GM19372 (cell line): ENCODE measurements at regions not wholly inside any gene's neighbourhood (a gene's known extent, or its start where the extent isn't known, plus 50 kb on each side); places are given as distances from the start of the nearest gene placed in this dataset.
"Not testable (repeated sequence)": the region's sequence is repeated elsewhere in the genome, so short reads cannot be mapped to it uniquely, and the experiment has no call there.

Experiments
- ATAC-seq: cut with Tn5 transposase; IDR thresholded peaks from one replicate; pipeline ENCODE4 v1.9.1; 2021; ENCODE audit warnings: mild to moderate bottlenecking, low read depth, moderate library complexity; ENCODE audit not compliant: unreplicated experiment

GRCh38 chr11:134663506-134664313, 251.7 kb upstream of the B3GAT1 start:
- no peak for ATAC-seq

DNA sequence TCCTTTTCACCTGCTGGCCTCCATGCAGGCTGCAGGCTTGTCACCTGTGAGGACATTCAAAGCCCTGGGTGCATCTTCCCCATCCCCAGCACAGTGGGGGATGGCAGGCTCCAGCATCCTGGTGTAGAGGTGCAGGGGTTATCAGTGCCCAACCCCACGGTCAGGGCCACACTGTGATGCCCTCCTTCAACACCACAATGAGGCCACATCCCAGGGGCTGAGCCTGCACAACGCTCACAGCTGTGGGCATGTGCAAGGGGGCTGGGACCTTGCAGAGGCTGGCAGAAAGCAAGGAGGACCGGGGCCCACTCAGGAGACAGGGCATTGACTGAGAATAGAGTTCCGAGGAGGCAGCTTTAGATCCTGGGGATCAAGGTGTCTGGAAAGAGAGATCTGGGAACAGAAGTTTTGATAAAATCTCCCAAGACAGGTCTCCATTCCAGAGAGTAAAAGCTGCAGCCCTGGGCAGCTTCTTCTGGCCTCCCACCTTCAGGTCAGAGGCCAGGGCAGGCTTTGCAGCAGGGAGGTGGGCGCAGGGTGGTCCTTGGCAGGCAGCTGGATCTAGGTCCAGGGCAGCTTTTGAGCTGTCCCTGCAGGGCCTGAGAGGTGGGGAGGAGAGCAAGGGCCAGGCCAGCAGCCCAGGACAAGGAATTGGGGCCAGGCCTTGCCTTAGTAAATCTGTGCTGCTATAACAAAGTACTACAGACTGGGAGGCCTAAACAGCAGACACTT, 250.8 kb upstream of the B3GAT1 start:
- no peak for ATAC-seq

- no peak for ATAC-seq
Measured at GRCh38 chr11:134661660-134662059, 249.6 kb upstream of the B3GAT1 start.

DNA sequence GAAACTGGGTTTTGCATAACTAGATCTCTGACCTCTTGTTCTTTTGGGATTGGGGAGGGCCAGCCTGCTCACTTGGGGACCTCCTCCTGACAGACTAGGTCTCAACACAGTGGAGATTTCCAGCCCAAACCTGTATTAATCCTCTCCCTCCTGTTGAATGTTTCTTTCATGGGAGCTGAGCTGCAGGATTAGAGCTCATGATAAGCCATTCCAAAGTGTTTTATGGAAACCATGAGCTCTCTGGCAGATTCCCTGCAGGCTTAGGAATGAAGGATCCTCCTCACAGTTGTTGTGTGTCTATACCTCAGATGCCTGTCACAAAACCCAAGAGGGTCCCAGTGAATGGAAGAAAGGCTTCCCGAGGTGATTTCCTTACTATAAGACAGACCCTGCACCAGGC, 248.4 kb upstream of the B3GAT1 start:
- no peak for ATAC-seq

DNA sequence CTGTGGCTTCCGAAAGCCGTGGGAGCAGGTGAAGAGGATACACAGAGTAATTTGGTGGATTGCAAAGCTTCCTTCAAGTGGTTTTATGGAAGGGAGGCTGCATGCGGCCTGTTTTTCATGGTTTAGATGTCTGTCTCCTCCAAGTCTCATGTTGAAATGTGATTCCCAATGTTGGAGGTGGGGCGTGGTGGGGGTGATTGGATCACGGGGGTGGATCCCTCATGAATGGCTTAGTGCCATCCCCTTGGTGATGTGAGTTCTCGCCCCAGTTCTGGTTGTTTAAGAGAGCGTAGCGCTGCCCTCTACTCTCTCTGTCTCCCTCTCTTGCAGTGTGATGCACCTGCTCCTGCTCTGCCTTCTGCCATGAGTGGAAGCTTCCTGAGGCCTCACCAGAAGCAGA, 247.8 kb upstream of the B3GAT1 start:
- ATAC-seq = no peak

DNA sequence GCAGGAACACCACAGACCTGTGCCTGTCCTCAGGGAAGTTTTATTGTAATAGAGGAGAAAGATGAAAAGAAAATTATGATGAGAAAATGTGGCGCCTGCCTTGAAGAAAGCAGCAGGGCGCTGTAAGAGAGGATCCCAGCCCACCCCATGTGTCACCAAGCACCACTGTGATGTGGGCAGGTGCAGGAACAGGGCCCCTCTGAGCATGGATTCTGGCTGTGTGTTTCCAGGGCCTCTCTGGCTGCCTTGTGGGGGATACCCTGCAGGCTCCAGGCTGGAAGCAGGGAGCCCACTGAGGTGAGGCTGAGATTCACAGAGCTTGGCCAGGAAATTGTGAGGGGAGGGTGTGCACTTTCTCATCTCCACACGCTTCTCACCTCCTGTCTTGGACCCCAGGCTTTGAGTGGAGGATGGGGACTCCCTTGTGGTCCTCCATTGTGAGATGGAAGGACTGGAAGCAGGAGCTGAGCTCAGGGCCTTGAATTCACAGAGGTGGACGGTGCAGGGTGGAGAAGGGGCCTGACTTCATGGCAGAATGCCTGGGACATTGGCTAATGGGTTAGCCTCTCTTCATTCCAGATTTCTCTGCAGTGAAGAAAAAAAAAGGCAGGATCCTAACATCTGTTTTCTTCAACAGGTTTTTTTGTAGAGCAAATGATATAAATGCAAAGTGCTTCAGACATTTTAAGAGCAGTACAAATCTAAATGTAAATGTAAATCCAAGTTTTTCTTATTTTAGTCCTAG, 246.6 kb upstream of the B3GAT1 start:
- no peak for ATAC-seq

- ATAC-seq = no peak
Measured at GRCh38 chr11:134657631-134658030, 245.6 kb upstream of the B3GAT1 start.

DNA sequence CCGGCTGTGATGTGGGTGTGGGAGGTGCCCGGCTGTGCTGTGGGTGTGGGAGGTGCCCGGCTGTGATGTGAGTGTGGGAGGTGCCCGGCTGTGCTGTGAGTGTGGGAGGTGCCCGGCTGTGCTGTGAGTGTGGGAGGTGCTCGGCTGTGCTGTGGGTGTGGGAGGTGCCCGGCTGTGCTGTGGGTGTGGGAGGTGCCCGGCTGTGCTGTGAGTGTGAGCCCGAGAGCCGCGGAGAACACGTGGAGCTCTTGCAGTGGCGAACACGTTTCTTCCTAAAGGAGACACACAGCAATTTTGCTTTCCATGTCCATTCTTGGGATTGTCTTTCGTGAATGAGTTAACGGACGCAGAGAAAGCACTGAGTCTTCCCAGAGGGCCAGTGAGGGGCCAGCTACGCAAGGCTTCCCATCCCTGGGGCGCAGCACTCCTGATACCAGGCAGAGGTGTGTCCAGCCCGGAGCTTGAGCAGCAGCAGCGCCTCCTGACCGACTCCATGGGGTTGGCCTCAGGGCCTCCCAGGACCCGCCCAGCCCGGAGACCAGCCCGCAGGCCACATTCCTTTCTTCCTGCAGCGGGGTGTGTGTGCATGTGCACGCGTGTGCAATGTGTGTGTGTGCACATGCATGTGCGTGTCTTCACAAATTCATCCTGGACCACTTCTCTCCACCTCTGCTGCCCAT, 245.0 kb upstream of the B3GAT1 start:
- no peak for ATAC-seq

DNA sequence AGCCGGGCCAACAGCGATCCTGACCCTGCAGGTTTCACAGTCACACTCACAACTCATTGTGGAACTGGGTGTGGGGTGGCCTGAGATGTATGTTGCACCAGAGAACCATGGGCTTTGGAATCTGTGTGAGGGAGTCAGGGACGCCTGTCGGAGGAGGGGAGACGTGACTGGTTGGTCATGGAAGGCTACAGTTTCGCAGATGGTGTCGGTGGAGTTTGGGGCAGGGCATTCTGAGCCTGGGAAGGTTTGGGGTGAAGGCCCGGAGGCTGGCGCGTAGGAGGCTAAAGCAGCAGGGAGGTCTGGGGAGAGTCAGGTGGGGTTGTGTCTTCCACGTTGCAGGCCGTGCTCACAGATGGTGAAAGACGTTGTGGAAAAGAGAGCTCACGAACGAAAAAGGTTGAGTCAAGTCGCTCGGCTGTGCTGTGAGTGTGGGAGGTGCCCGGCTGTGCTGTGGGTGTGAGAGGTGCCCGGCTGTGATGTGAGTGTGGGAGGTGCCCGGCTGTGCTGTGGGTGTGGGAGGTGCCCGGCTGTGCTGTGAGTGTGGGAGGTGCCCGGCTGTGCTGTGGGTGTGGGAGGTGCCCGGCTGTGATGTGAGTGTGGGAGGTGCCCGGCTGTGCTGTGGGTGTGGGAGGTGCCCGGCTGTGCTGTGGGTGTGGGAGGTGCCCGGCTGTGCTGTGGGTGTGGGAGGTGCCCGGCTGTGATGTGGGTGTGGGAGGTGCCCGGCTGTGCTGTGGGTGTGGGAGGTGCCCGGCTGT, 244.2 kb upstream of the B3GAT1 start:
- ATAC-seq = not testable (repeated sequence)

DNA sequence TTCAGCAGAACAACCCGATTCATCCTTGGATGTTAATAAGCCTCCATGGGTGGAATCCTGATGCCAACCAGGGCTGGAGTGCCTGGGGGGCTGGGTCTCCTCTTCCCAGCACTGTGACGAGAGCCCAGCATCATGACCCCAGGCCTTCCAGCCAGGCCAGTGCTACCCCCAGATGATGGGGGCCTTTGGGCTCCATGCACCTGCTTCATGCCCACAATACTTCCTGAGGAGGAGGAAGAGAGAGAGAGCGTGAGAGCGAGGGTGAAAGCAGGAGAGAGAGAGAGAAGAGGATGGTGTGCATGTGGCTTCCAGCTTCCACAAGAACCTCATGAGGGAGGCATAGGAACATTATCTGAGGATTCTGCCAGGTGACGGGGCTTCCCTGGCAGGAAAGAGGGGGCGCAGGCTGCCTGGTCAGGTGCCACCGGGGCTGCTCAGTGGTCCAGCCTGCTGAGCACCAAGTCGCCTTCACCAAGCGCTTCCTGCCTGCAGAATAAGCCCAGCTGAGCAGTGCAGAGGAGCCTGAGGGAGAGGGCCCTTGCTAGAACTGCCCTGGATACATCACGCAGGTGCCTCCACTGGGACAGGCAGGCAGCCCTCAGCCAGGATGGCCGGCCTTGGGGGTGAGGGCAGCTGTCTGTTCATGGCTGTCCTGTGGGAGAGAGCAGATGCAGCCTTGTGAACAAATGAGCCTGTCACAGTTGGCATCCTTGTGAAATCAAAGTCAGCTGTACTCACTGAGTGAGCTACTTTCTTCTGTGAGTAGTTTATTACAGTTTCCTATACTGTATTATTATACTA, 243.3 kb upstream of the B3GAT1 start:
- ATAC-seq = no peak

DNA sequence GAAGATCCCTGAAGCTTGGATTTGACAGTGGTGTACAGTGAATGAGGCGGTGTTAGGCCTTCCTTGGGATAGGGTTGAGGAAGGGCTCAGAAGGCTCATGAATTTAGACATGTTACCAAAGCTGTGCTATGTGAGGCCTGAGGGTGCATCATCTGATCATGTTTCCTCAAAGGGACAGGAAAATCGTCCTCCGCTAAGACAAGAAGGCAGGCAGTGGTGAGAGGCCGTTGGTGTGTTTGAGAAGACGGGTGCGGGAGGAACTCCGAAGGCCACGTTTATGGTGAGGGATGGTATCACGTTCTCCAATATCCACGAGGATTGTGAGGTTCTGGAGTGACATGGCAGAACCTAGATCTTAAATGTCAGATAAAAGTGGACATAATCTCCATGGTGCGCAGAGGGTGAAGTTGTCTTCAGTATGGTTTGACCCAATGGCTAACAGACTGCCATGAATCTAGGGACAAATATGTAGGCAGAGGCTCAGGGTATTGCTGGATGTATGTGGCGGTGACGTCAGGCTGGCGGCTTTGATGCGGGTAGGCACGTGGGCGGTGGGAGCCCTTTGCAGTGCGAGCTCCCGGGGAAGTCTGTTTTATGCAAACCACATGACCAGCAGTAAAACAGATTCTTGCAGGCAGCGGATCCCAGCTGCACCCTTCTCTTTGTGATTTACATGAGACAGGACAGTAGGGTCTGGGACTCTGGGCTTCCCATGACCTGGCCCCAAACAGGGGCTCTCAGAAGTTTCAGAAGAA, 242.3 kb upstream of the B3GAT1 start:
- no peak for ATAC-seq

DNA sequence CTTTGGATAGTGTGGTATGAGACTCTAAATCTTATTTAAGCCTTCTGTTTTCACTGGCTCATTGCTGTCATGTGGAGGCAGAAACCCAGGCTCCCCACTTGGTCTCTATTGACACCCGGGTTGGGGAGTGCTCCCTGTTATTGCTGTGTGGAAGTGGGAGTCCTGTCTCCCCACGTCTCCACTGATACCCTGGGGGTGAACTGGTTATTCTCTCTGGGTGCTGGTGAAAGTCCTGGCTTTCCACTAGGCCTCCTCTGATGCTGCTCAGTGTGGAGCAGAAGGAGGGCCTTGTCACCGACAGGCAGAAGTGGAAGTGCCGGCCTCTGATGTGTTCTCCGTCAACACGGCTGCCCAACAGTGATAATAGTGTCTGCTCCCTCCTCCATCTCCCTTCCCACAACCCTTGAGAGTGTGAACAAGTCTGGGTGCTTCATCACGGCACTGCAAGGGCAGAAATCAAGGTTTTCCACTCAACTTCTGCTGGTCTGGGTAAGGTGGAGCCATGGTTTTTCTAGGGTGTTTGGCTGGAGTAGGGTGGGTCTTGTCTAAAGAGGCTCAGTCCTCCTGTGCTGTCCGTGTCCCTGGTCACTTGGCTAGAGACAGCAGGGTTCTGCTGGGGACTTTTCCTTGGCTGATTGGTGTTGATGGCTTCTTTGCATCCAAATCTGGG, 240.7 kb upstream of the B3GAT1 start:
- no peak for ATAC-seq

DNA sequence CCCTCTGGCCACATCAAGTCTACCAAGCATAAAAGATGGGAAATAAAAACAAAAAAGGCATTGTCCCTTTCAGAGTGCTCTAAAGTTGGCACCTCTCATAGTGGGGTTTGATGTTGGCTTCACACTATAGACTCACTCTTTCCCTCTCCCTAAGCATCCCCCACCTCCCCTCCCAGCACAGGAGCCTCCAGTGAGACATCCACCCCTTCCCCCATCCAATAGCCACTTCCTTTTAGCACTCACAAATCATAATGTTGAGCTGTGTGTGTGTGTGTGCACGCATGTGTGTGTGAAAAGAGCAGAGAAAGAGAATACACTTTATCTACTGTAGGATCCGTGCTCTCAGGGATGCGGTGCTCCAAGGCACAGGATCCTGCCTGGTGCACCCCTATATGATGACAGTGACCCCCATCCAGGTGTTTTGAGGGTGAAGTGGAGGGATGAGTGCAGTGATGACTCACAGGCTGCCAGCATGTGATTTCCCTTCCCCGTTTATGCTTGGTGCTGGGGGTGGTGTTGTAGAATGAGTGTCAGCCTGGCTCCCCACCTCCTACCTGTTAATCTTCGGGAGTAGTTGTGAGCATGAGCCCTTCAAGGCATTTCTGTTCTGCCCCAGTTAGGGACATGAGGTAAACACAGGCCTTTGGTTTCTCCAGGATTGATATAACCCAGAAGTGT, 235.2 kb upstream of the B3GAT1 start:
- ATAC-seq = no peak

DNA sequence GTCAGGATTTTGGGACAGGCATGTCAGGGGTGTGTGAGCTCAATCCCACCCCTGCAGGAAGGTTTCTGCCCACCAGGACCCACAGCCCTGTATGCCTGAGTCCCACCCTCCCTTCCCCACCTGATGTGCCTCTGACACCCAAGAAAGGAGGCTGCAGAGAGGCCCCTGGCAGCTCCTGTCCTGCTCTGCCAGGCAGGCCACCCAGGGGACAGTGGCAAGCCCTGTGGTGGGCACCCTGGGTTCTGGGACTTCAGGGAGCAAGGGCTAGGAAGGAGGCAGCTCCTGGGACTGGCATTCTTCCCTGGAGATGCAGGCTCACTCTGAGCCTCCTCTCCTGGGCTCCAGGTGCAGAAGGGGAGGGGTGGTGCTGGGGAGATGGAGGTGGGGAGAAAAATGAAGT, 234.5 kb upstream of the B3GAT1 start:
- no peak for ATAC-seq

- ATAC-seq = no peak
Measured at GRCh38 chr11:134645576-134645975, 233.5 kb upstream of the B3GAT1 start.

DNA sequence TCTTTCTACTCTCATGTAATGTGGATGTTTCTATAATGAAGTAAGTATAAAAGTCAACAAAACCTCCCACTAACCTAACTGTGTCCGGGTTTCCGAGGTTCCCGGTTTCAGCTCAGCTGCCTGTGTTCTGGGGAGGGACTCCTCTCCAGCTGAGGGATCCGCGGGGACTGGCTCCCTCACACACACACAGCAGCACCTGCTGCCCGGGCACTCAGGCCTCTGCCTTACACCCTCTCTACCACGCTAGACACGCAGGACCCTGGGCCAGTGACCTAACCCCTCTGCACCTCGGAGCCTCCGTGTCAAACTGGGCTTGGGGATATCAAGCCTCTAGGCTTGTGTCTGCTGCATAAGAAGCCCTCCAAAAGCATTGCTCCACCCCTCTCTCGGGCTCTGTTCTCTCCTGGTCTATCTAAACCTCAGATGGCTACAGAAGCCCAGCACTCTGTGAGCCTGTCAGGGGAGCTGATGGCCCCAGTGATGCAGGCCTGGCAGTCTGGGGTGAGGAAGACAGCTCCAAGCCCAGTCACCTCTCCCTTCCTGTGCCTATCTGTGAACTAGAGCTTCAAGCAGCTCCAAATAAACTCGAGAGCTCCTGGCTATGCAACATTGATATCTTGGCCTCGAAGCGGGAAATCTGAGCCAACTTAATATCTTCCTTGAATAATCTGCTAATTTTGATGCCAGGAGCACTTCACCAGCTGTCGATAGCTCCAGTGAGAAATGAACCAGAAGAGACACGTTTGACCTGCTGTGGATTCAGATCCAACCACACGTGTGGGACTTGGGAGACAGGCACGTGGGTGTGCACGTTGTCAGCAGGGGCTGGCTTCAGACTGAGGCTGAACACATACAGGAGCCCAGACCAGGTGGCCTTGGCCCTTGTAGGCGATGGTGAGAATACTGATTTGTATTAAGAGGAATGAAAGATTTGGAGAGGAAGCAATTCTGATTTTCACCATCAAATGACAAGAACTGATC, 232.7 kb upstream of the B3GAT1 start:
- ATAC-seq = no peak
